ENCODE measurements at regions not wholly inside any gene's neighbourhood (a gene's known extent, or its start where the extent isn't known, plus 50 kb on each side); places are given as distances from the start of the nearest gene placed in this dataset.

DNA sequence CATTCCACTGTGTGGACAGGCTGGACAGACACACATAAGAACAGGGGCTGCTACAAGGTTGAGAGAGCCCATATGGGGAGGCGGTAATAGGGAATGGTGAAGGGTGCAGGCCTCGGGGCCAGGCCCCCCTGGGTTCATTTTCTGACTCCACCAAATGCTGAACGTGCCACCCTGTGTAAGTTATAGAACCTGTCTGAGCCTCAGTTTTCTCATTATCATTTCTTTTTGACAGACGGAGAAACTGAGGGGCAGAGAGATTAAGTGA, 569.5 kb downstream of the PTPRU start:
- TF ChIP-seq EZH2phosphoT487 (IDR thresholded peaks at IDR 0.05): no peak
- TF ChIP-seq CTCF (IDR thresholded peaks at IDR 0.05): no peak

All from neural progenitor cell (in vitro differentiated cells).